NCI-H1417 treated with DMSO at 0.1 percent for 48 hours (cell line): ENCODE measurements at regions not wholly inside any gene's neighbourhood (a gene's known extent, or its start where the extent isn't known, plus 50 kb on each side); places are given as distances from the start of the nearest gene placed in this dataset.
"Not testable (repeated sequence)": the region's sequence is repeated elsewhere in the genome, so short reads cannot be mapped to it uniquely, and the experiment has no call there.

Experiments used
- DNase-seq: peaks from one replicate; lab custom pipeline; 2025; lab: John Stamatoyannopoulos, UW

DNA sequence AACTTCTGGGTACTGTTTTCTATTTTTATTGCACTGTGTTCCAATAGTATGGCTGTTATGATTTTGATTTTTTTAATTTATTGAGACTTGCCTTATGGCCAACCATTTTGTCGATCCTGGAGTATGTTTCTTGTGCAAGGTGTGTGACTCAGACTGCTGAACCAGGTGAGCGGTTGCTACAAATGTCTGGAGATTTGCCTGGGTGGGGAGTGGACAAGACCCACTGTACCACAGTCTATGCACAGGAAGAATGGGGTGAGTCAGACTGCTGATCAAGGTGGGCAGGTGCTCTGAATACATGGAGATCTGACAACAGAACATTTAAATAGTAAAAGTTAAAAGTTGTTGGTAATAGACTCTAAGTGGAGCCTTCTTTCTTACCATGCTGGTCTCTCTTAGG lies 609.2 kb downstream of the CSNK1G3 start:
- DNase-seq = no peak

DNA sequence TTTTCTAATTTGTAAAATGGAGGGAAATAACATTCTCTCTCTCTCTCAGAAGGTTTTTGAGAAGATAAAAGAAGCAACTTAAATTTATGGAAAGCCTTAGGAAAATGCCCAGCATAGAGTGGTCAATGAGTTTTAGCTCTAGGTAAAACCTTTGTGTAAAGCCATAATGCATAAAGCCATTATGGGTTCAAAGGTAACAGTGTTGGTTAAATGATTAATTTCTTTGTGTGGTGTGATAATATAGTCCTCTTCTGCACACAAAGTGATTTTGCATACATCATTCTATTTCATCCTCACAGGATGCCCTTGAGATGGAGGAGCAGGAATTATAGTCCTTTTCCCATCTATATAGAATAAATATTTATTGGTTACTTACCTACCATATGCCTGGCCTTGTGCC lies 602.9 kb downstream of the CSNK1G3 start:
- DNase-seq = no peak

DNA sequence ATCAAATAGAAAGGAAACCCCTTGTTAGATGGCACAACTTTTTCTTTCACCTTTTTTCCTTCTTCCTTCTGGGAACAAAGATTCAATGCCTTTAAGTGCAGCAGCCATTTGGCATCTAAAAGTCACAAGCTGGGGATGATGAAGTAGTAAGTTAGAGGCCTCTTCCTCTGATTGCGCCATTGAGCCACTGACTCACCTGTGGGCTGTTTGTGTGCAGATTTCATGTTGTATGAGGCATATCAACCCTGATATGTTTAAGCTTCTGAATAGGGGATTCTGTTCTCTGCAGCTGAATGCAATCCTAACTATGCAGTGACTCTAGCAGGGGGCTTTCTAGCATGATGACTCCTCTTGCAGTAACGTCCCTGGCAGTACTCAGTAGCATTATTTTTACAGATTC lies 599.9 kb downstream of the CSNK1G3 start:
- DNase-seq = no peak

DNA sequence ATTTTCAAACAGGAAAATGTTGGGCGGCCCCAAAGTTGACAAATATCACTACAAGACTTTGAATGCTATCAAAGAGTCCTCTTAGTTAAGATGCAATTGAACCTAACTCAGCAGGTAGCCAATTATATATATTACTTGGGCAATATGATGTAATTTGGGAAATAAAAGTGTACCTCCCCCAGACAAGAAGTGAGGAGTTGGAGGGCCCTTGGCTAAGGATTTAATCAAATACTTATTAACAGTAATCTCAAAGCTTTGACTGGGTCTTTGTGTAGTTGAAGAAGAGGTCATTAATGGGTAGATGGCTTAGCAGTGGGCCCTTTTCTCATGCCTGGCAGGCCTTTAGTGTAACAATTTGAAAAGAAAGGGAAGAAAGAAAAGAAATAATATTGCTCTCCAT lies 599.0 kb downstream of the CSNK1G3 start:
- DNase-seq = no peak

DNA sequence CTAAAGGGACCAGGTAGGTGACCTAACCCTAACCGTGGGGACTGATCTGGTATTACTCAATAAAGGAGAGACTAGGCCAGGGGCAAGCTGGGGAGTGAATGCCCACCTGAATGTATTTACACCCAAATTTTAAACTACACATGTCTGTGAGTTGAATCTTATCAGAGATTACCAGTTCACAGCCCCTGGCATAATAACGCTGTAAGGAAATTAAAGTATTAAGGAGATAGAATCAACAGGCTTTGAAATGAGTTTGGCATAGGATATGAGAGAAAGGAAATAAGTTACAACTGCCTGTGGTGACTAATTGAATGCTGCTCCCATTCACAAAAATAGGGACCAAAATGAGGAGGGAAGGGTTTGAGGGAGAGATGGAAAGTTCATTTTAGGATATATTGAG lies 593.3 kb downstream of the CSNK1G3 start:
- no peak for DNase-seq

DNA sequence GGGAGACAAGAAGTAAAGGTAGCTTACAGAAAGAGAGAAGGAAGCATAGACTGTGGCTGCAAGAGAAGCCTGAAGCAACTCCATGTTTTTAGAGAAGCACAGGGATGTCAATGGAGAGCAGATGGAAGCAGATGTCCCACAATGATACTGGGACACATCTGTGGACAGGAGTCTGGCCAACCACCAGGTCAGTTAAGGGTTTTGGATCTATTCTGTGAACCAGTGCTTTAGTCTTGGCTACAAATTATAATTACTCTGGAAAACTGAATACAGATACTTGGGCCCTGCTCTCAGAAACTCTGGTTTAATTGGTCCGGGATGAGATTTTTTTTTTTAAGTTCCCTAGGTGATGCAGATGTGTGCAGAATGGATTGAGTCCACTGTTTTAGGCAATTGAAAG lies 592.8 kb downstream of the CSNK1G3 start:
- no peak for DNase-seq

DNA sequence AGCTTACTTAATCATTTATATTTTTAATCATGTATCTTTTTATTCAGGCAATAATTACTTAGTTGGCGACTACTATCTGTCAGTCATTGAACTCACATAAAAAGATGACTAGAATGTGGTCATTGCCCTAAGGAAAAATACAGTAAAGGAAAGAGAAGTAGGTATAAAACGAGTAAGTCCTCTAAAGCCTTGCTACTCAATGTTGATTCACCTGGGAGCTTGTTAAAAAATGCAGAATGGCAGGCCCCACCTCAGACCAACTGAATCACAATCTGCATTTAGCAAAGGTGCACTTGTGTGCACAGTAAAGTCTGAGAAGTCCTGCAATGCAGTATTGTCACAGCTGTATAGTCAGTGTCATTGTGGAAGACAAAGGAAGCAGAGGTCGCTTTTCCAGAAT lies 592.4 kb downstream of the CSNK1G3 start:
- no peak for DNase-seq

DNA sequence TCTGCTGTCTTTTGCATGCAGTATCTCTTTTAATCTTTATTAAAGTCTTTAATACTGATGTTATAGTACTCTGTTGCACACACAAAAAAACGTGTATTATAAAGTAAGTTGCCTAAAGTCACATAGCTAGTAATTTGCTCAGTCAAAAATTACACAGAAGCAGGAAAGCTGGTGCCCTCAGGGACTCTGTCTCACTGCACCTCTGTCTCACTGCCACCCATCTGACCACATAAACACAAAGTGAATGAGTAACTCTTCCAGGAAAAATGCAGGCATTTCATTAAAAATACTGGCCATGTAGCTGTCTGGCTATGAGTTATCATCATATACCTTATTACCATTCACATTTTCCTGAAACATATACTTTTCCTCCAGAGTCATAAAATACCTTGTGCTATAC lies 591.7 kb downstream of the CSNK1G3 start:
- no peak for DNase-seq

DNA sequence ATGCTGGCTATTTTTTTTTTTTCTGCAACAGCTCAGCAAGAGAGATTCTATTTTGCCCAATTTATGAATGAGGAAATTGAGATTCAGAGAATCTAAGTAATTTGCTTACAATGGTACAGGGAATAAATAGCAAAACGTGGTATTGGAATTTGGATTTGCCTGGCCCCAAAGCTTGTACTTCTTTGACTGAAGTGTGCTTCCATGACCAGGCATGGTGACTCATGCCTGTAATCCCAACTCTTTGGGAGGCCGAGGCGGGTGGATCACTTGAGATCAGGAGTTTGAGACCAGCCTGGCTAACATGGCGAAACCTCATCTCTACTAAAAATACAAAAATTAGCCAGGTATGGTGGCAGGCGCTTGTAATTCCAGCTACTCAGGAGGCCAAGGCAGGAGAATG lies 591.1 kb downstream of the CSNK1G3 start:
- DNase-seq = not testable (repeated sequence)

DNA sequence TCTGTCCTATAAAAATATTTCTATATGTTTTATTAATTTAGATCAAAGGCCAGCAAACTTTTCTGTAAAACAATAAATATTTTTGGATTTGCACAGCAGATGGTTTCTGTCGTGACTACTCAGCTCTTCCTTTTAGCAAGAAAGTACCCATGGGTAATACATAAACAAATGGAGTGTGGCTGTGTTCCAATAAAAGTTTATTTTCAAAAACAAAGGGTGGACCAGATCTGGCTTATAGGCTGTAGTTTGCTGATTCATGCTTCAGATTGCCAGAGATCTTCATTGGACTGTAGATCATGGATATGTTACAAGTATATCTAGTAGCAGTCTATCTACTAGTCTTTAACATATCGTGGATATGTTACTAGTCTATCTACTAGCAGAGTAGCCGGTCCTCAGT lies 590.5 kb downstream of the CSNK1G3 start:
- DNase-seq = no peak

DNA sequence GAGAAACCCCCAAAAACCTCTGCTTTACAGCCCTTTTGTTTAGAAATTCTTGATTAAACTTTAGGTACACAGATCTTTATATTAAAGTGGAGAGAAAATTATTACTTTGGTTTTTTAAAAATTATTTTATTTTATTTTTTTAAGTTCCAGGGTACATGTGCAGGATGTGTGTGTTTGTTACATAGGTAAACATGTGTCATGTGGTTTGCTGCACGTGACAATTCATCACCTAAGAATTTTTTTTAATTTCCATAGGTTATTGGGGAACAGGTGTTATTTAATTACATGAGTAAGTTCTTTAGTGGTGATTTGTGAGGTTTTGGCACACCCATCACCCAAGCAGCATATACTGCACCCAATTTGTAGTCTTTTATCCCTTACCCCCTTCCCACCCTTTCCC lies 581.7 kb downstream of the CSNK1G3 start:
- no peak for DNase-seq

DNA sequence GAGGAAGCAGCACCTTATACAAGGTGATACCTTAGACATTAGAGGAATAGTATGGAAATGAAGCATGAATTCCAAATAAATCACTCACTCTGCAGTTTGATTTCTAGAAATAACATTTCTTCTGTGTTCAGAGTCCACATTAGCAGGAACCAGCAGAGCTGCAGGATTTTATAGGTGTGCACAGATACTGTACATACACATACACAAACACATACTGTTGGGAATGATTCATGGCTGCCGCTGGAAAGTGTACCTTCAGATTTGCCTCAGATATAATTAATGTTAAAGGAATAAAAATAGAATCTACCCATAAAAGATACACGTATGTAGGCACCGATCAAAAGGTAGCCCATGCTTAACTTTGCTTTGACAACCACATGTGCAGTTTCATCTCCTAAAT lies 578.1 kb downstream of the CSNK1G3 start:
- no peak for DNase-seq

DNA sequence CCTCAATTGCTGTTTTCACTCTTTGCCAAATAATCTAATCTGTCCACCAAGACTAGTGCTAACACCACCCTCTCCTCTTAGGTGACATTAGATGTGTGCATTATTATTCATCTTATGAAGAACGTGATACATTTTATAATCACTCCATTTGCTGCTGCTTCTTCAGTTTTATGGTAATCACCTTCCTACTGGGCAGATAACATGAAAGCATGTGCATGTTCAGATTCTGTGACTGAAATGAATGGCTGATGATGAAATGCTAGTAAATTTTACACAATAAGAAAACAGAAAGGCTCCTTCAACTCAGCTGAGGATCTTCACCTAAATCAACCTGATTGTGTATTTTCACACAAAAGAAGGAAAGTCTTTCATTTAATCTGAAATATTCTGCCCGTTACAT lies 577.6 kb downstream of the CSNK1G3 start:
- DNase-seq = no peak

DNA sequence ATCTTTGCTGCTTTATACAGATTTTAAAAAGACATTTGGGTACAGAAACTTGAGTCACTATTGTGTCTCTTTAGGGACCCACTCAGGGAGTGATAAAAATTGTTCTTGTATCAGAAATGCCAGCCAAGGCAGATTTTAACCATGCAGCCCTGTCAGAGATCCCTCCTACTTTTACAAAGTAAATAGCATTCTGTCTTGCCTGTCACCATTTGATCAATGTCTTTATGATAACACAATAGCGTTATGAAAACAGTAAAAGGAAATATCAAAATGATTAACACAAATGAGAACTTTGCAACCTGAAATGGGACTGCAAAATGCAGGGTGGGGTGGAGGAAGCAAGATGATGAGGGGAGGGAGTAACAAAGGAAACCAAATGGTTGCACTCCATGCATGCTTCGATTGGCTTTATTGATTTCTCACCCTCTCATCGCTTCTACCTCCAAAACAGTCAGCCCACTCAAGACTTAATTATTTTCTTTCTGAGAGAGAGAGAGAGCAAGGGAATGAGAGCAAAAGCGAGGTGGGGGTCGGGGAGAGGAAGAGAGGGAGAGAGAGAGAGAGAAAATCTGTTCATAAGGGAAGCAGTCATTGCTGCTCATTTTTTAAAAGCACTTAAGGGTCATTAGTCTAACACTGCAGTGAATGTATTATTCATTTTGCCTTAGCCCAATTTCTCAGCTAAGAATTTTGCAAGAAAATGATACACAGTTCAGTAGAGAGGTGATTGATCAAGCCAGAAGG lies 576.5 kb downstream of the CSNK1G3 start:
- DNase-seq = no peak

DNA sequence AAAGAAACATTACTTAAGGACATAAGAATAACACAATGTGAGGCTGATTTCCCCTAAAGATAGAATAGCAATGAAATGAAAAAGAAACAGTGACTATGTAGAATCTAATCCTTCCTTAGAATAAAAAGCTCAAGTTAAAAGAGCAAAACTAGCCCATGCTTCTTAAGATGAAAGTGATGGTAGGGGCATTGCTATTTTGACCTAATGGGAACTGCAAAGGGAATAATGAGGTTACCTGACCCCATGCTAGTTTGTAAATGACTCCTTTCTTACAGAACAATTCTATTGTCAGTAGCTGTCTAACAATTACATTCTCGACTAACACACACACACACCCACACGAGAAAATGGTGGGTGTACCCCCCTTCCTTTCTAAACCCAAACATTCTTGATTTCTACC lies 575.8 kb downstream of the CSNK1G3 start:
- no peak for DNase-seq

DNA sequence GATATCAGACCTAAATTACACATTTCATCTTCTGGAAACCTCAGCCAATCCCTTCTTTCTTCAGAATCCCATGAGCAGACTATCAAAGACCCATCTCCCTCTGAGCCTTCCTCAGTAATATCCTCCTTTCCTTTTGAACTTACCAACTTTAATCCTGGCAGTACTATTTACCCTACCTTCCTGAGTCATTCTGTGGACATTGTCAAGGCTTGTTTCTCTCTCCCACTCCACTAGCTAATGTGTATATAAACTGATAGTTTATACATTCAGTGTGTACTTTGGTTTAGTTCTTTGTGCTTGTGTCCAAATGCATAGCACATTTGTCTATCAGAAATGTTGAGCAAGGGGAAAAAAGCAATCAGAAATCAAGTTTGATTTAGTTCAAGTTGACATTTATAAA lies 568.3 kb downstream of the CSNK1G3 start:
- no peak for DNase-seq

DNA sequence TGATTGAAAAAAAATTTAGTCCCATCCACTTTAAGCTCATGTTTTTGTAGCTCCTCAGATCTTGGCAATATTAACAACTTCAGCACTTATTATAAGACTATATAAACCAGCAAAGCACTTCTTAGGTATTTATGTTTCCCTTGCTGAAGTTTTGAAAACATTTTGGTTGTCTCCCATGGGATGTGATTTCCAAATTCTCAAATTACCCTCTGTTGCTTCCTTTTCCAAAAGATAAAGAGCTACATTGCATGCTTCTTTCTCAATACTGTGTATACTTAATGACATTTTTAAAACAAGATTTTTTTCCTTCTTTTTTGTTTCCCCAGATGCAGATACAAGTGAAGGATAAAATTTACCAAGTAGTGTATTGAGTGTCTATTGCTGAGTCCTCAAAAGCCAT lies 567.1 kb downstream of the CSNK1G3 start:
- DNase-seq = no peak

DNA sequence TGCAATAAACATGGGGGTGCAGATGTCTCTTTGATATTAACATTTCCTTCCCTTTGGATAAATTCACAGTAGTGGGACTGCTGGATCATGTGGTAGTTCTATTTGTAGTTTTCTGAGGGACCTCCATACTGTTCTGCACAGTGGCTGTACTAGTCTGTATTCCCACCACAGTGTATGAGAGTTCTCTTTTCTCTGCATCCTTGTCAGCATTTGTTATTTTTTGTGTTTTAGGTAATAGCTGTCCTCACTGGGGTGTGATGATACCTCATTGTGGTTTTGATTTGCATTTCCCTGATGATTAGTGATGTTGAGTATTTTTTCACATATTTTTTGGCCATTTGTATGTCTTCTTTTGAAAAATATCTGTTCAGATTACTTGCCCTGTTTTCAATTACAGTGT lies 562.5 kb downstream of the CSNK1G3 start:
- DNase-seq = no peak

DNA sequence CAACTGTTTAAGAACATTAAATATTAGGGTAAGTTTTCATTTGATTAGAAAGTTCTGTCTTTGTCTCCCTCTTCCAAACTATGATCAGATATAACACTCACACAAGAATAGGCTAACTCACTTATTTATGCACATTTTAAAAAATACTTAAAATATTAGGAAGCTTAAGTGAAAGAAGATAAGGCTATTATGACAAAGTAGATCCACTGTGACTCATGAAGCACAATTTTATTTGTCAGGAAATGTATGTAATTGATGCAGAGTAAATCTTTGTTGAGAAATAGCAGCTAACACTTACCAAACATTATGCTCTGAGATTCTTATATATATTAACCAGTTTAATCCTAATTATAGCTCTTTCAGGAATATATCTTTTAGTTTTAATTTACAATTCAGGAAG lies 560.6 kb downstream of the CSNK1G3 start:
- DNase-seq = no peak

DNA sequence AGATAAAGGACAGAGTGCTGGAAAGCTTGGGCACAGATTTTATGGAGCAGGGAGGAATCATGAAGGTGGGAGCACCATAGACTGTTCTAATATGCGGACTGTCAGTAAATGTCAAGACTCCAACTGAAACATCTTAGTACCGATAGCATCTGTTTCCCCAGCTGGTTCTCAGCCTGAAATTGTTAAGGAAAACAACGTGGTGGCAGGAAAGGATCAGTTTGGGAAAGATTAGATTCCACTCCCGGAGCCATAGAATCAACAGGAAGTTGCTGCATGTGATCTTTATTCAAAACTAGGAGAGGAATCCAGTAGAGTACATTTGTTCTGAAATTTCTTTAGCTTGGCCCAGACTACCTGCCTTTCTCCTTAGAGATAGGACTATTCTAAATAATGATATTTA lies 559.1 kb downstream of the CSNK1G3 start:
- no peak for DNase-seq

DNA sequence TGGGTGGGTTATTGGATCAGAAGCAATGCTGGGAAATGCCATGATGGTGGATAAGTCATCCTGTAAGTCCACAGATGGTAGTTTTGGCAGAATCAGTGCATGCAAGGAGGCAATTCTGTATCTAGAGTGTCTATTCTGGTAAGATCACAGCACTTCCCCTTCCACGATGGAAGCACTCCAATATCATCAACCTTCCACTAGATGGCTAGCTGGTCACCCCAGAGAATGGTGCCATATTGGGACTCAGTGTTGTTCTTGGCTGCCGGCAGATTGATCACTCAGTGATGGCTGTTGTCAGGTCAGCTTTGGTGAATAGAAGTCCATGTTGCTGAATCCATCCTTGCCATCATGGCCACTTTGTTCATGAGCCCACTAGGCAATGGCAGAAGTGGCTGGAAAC lies 553.5 kb downstream of the CSNK1G3 start:
- no peak for DNase-seq

DNA sequence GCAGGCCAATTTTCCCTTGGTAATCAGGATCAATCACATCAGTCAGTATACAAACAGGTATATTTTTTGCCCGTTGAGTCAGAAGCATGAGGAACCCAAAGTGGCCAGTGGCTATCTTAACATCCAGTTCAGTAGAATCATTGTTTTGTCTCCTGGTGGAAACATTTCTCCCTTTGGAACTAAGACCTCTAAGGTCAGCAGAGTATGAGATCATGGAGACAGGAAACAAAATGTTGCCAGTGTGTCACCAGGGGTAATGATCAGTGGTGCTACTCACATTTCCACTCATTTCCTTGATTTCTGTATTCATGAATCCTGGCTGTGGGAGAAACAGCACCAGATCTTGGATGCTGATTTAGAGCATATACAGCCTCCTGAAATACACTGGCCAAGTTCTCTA lies 553.0 kb downstream of the CSNK1G3 start:
- no peak for DNase-seq

DNA sequence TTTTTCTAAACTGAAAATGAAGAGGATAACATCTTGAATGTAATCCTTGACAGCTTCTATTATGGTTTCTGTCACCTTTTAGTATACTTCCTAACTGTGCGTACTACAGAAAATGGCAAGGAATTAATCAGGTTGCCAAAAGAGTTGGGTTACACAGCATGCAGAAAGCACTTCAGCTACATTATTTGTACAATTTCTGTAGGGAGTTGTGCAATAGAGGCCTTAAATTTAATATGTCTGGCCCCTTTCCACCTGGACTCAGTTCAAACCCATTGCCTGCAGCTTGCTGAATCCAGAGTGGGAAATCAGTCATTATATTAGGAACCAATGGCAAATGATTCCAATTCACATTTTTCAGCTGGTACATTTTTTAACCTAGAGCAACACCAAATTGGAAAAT lies 549.7 kb downstream of the CSNK1G3 start:
- DNase-seq = no peak

DNA sequence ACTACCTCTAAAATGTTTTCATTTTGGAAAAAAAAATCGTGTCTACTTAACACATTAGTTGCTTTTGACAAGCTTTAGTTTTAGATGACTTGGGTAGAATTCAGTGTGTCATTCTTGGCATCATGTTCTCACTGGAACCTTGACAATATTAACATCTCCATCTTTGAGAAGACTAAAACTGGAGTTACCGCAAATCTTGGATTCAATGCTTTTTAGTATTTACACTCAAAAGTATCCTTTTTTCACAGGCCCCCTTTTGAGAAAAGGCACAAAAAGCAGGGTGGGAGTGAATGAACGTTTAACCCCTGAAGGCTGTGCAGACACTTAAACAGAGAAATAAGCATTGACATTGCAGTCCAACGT lies 549.1 kb downstream of the CSNK1G3 start:
- no peak for DNase-seq
